GM21619 (cell line): ENCODE measurements at regions not wholly inside any gene's neighbourhood (a gene's known extent, or its start where the extent isn't known, plus 50 kb on each side); places are given as distances from the start of the nearest gene placed in this dataset.

Experiments
- ATAC-seq: cut with Tn5 transposase; IDR thresholded peaks from one replicate; pipeline ENCODE4 v1.9.1; 2021; ENCODE audit not compliant: unreplicated experiment

DNA sequence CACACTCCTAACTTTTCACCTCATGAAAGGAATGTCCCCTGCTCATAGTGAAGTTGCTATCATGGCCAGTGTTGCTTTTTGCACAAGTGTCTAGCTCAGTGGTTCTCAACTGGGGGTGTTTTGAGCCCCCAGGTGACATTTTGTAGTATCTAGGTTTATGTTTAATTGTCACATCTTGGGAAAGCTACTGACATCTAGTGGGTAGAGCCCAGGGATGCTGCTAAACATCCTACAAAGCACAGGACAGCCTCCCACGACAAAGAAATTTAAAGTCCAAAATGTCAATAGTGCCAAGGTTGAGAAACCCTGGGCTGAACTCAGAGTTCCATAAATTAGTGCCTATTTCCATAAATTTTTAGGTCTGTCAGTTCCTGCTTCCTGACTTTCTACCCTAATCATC lies 70.7 kb upstream of the HCCS start:
- ATAC-seq = no peak

DNA sequence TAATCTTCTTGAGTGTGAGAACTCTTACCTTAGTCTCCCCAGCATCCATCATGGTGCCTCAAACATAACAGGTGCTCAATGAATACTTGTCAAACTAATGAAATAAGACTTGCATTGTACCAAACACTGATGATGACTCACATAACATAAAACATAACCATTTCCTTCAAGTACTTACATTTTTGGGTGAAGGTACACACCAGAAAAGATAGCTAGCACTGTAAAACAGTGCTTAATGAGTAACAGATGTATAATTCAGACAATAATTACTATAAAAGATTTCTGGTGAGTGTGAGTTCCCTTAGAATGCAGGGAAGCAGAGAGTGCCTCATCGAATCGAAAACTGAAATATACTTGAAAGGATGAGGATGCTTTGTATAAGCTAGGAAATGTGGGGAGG lies 70.1 kb upstream of the HCCS start:
- ATAC-seq = no peak

DNA sequence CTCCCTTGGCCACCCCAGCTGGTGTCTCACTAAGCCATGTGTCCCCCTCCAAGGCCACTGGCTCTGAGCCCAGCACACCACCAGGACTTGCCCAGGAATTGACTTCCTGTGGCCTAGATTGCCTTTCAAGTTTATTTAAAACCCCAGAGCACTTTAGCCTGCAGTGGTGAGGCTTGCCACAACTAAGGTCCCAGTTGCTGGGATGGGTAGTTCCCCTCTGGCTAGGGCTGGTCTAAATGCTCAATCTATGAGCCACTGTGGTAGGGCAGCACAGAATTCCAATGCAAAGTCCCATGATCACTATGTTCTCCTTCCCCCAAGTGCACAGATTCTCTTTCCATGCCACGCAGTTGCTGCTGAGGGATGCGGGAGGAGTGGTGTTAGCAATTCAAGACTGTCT lies 61.1 kb upstream of the HCCS start:
- no peak for ATAC-seq

DNA sequence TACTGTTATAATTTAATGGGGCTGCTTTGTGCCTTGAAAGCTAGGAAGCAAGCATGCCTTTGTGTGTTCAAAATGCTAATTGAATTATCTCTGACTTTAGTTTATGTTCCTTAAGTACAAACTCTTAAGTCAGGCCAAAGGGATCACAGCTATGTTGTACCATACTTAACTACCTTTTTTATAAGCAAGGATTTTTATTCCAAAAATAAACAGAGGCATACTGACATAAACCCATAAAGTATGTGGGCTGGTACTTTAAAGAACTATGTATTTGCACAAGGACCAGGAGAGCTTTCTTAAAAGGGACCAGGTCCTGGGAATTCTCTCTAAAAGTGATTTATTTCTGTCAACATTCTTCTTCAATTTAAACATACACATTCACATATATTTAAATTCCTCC lies 57.8 kb upstream of the HCCS start:
- no peak for ATAC-seq

DNA sequence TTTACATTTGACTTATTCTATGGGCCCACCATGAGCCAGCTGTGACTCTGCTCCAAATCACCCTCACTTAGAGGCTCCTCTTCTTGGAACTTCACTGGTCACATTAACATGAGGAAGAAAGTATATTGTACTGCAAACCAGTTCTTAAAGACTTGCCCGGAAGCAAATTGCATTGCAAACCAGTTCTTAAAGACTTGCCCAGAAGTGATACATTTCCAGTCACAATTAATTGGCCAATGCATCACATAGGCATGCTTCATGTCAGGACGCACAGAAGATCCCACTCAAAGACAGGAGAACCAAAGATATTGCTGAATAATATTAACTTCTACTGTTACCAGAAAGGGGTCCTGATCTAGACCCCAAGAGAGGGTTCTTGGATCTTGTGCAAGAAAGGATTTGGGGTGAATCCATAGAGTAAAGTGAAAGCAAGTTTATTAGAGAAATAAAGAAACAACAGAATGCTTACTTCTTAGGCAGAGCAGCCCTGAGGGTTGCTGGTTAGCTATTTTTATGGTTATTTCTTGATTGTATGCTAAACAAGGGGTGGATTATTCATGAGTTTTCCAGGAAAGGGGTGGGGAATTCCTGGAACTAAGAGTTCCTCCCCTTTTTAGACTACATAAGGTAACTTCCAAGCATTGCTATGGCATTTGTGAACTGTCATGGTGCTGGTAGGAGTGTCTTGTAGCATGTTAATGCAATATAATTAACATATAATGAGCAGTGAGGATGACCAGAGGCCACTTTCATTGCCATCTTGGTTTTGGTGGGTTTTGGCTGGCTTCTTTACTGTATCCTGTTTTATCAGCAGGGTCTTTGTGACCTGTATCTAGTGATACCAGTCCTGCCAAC lies 54.6 kb upstream of the HCCS start:
- no peak for ATAC-seq

DNA sequence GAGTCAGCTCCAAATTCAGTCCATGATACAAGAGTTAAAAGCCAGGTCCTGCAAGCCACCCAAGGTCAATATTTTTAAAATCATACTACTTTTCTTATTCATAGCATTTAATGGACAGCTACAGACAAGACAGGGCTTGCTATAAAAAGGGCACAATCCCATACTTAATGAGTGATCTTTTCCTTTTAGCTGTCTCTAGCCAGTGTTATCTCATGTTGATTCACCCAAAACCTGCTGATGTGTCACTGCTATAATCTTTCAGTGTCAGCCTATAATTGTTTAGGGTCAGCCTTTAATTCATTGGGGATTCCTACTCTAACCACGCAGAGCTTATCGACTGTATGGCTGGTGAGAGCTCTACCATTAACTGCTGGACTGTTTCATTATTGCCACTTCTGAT lies 51.2 kb upstream of the HCCS start:
- ATAC-seq = no peak
